ENCODE measurements at regions not wholly inside any gene's neighbourhood (a gene's known extent, or its start where the extent isn't known, plus 50 kb on each side); places are given as distances from the start of the nearest gene placed in this dataset.

- Histone ChIP-seq H3K4me3 (no peak overlapping the region), H3K4me1 (no peaks in the 10 kb centered on the region), H3K27me3 (no peaks in the 10 kb centered on the region), H3K36me3 (no peaks in the 10 kb centered on the region), H3K9me3 (no peaks in the 10 kb centered on the region), H3K27ac (no peak overlapping the region)
- no peak for DNase-seq
- WGBS, 2 donors (ENCODE audit: low coverage in 1 of 2), result 71 to 87% methylated on average over 1 to 2 of the region's 2 CpGs
- in situ Hi-C loops (cut with MboI; ENCODE audit: low pct_ligation_motif_present in 1 of 4, low pct_unique_long_range_greater_than_20kb in 1 of 4, low sequenced_read_pairs in 3 of 4), result no loop called here
- intact Hi-C loops (cut with DNase I; ENCODE audit: low total_unique reads), result no loop called here
- no peak for TF ChIP-seq EP300 (IDR thresholded peaks at IDR 0.05; ENCODE audit: low read depth)
- no peak for TF ChIP-seq POLR2A (IDR thresholded peaks at IDR 0.05)
- TF ChIP-seq POLR2AphosphoS5 (IDR thresholded peaks at IDR 0.05), result no peak
- TF ChIP-seq CTCF (IDR thresholded peaks at IDR 0.05), result no peak
These were observed 316.1 kb downstream of the DMRT2 start for GRCh38 chr9:1366276-1366675.

- Histone ChIP-seq H3K4me3 (no peak overlapping the region), H3K9me3 (no peaks in the 10 kb centered on the region), H3K27ac (no peak overlapping the region), H3K36me3 (no peaks in the 10 kb centered on the region), H3K4me1 (no peaks in the 10 kb centered on the region), H3K27me3 (no peaks in the 10 kb centered on the region)
- TF ChIP-seq POLR2AphosphoS5 (IDR thresholded peaks at IDR 0.05) (no peak), CTCF (IDR thresholded peaks at IDR 0.05) (no peak)
- in situ Hi-C loops (cut with MboI; ENCODE audit: low pct_ligation_motif_present in 1 of 4, low pct_unique_long_range_greater_than_20kb in 1 of 4, low sequenced_read_pairs in 3 of 4), result no loop called here
- no peak for DNase-seq
- 57 to 96% methylated on average over 1 of the region's 1 CpG for WGBS, 2 donors (ENCODE audit: low coverage in 1 of 2)
- intact Hi-C loops (cut with DNase I; ENCODE audit: low total_unique reads), result no loop called here
These were observed 319.1 kb downstream of the DMRT2 start for GRCh38 chr9:1369297-1369696.

- H3K27ac ChIP-seq, result no peak overlapping the region
- H3K36me3 ChIP-seq, result no peaks in the 10 kb centered on the region
- in situ Hi-C loops (cut with MboI; ENCODE audit: low pct_ligation_motif_present in 1 of 4, low pct_unique_long_range_greater_than_20kb in 1 of 4, low sequenced_read_pairs in 3 of 4), result no loop called here
- intact Hi-C loops (cut with DNase I; ENCODE audit: low total_unique reads), result no loop called here
- no peaks in the 10 kb centered on the region for H3K4me1 ChIP-seq
- TF ChIP-seq CTCF (IDR thresholded peaks at IDR 0.05) (no peak), POLR2A (IDR thresholded peaks at IDR 0.05) (no peak), EP300 (IDR thresholded peaks at IDR 0.05; ENCODE audit: low read depth) (no peak), POLR2AphosphoS5 (IDR thresholded peaks at IDR 0.05) (no peak)
- DNase-seq, result no peak
- H3K4me3 ChIP-seq, result no peak overlapping the region
- H3K9me3 ChIP-seq, result no peaks in the 10 kb centered on the region
- no peaks in the 10 kb centered on the region for H3K27me3 ChIP-seq
- WGBS, 2 donors (ENCODE audit: low coverage in 1 of 2), result 60 to 81% methylated on average over 2 to 5 of the region's 5 CpGs
These were observed 323.3 kb downstream of the DMRT2 start for GRCh38 chr9:1373445-1373844.

GRCh38 chr9:1383899-1384455 lies 333.8 kb downstream of the DMRT2 start:
- no peaks in the 10 kb centered on the region for H3K27me3 ChIP-seq
- DNase-seq, result no peak
- no peaks in the 10 kb centered on the region for H3K9me3 ChIP-seq
- H3K4me1 ChIP-seq, result no peaks in the 10 kb centered on the region
- WGBS, 2 donors (ENCODE audit: low coverage in 1 of 2), result 66 to 71% methylated on average over 4 of the region's 4 CpGs
- no peak overlapping the region for H3K27ac ChIP-seq
- no peak overlapping the region for H3K4me3 ChIP-seq
- in situ Hi-C loops (cut with MboI; ENCODE audit: low pct_ligation_motif_present in 1 of 4, low pct_unique_long_range_greater_than_20kb in 1 of 4, low sequenced_read_pairs in 3 of 4), result no loop called here
- TF ChIP-seq POLR2AphosphoS5 (IDR thresholded peaks at IDR 0.05), result no peak
- TF ChIP-seq EP300 (IDR thresholded peaks at IDR 0.05; ENCODE audit: low read depth), result no peak
- TF ChIP-seq CTCF (IDR thresholded peaks at IDR 0.05), result no peak
- TF ChIP-seq POLR2A (IDR thresholded peaks at IDR 0.05), result no peak
- intact Hi-C loops (cut with DNase I; ENCODE audit: low total_unique reads), result no loop called here
- no peaks in the 10 kb centered on the region for H3K36me3 ChIP-seq

Data from transverse colon (tissue), 4 donors.